PC-9 (cell line): ENCODE measurements at regions not wholly inside any gene's neighbourhood (a gene's known extent, or its start where the extent isn't known, plus 50 kb on each side); places are given as distances from the start of the nearest gene placed in this dataset.

Source experiments
- BruUV-seq: library from RNA; stranded (reverse); fragments of 400-500 nt; replicated peaks from 2 replicates; lab custom pipeline; 2021; lab: Mats Ljungman, UMichigan
- CTCF ChIA-PET: fragments of 300-600 bp; sonication (Branson Sonifier 250); formaldehyde crosslinking; loops from one replicate; lab custom pipeline; 2022; ENCODE audit warnings: antibody characterized with exemption; lab: Charles Lee
- POLR2A ChIA-PET: fragments of 300-600 bp; sonication (Branson Sonifier 250); formaldehyde crosslinking; loops from one replicate; lab custom pipeline; 2022; ENCODE audit warnings: antibody characterized with exemption; ENCODE audit not compliant: unreplicated experiment; lab: Charles Lee
- DNase-seq, 2 experiments: peaks; one replicate each; pipeline versions ENCODE4 v3.0.0 to v3.0.0-alpha.2; 2015 to 2022; ENCODE audit warnings: mixed read lengths in 1 of 2
- H2AFZ ChIP-seq: fragments of 200-600 bp; sonication (generic); 2 replicates; pipeline ENCODE4 v1.8.1; 2017; ENCODE audit warnings: antibody characterized with exemption
- H3F3A ChIP-seq: fragments of 200-600 bp; sonication (generic); 2 replicates; pipeline ENCODE4 v1.8.1; 2017; ENCODE audit warnings: antibody characterized with exemption, mild to moderate bottlenecking, low read depth; ENCODE audit not compliant: insufficient read depth
- H3K27ac ChIP-seq: fragments of 200-600 bp; sonication (generic); 2 replicates; pipeline ENCODE4 v1.6.1; 2016; ENCODE audit warnings: mixed run types
- H3K27me3 ChIP-seq: fragments of 200-600 bp; sonication (generic); 2 replicates; pipeline ENCODE4 v1.6.1; 2016; ENCODE audit warnings: low read depth, mixed run types; ENCODE audit not compliant: insufficient read depth
- H3K36me3 ChIP-seq: fragments of 200-600 bp; sonication (generic); 2 replicates; pipeline ENCODE4 v1.6.1; 2016; ENCODE audit warnings: low read depth, mixed run types
- H3K4me1 ChIP-seq: fragments of 200-600 bp; sonication (generic); replicated peaks from 2 replicates; pipeline ENCODE4 v1.6.1; 2016; ENCODE audit warnings: mixed run types; ENCODE audit not compliant: insufficient read depth
- H3K4me2 ChIP-seq: fragments of 200-600 bp; sonication (generic); 2 replicates; pipeline ENCODE4 v1.6.1; 2017; ENCODE audit warnings: mixed run types
- H3K4me3 ChIP-seq: fragments of 200-600 bp; sonication (generic); 2 replicates; pipeline ENCODE4 v1.6.1; 2016; ENCODE audit warnings: mixed run types
- H3K79me2 ChIP-seq: fragments of 200-600 bp; sonication (generic); 2 replicates; pipeline ENCODE4 v1.6.1; 2017; ENCODE audit warnings: low read depth, mixed run types
- H3K9me2 ChIP-seq: fragments of 200-600 bp; sonication (generic); 2 replicates; pipeline ENCODE4 v1.8.1; 2017; ENCODE audit warnings: mild to moderate bottlenecking; ENCODE audit not compliant: insufficient read depth
- H3K9me3 ChIP-seq: fragments of 200-600 bp; sonication (generic); 2 replicates; pipeline ENCODE4 v1.8.1; 2016; ENCODE audit warnings: low read depth; ENCODE audit not compliant: insufficient read depth
- H4K20me1 ChIP-seq: fragments of 200-600 bp; sonication (generic); 2 replicates; pipeline ENCODE4 v1.8.1; 2017; ENCODE audit not compliant: insufficient read depth
- EZH2 ChIP-seq: fragments of 200-600 bp; sonication (generic); IDR thresholded peaks from 2 replicates; pipeline ENCODE4 v1.8.0; 2017; ENCODE audit warnings: antibody characterized with exemption, low read depth
- intact Hi-C: fragments of 100-400 bp; cut with micrococcal nuclease; formaldehyde crosslinking; loops from one replicate; pipeline ENCODE4 v1.10.0; 2022; ENCODE audit not compliant: unreplicated experiment
- TF ChIP-seq, protein P1 (sequence below): fragments of 200-600 bp; sonication (generic); conservative IDR thresholded peaks from 2 replicates; pipeline ENCODE4 v1.6.1; 2017; ENCODE audit warnings: mixed run types, antibody characterized with exemption, mild to moderate bottlenecking, moderate library complexity

- no peaks in the 10 kb centered on the region for H3K9me2 ChIP-seq
- H3F3A ChIP-seq = no peaks in the 10 kb centered on the region
- no peak overlapping the region for H2AFZ ChIP-seq
- H3K9me3 ChIP-seq = no peaks in the 10 kb centered on the region
- POLR2A ChIA-PET = no interaction called here
- intact Hi-C loops = no loop called here
- no peaks in the 10 kb centered on the region for H3K4me1 ChIP-seq
- no peak overlapping the region for H3K27ac ChIP-seq
- no peak overlapping the region for H3K4me2 ChIP-seq
- H3K27me3 ChIP-seq = no peaks in the 10 kb centered on the region
- no TSS peak for BruUV-seq
- H4K20me1 ChIP-seq = no peaks in the 10 kb centered on the region
- TF ChIP-seq, protein P1, sequence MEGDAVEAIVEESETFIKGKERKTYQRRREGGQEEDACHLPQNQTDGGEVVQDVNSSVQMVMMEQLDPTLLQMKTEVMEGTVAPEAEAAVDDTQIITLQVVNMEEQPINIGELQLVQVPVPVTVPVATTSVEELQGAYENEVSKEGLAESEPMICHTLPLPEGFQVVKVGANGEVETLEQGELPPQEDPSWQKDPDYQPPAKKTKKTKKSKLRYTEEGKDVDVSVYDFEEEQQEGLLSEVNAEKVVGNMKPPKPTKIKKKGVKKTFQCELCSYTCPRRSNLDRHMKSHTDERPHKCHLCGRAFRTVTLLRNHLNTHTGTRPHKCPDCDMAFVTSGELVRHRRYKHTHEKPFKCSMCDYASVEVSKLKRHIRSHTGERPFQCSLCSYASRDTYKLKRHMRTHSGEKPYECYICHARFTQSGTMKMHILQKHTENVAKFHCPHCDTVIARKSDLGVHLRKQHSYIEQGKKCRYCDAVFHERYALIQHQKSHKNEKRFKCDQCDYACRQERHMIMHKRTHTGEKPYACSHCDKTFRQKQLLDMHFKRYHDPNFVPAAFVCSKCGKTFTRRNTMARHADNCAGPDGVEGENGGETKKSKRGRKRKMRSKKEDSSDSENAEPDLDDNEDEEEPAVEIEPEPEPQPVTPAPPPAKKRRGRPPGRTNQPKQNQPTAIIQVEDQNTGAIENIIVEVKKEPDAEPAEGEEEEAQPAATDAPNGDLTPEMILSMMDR = no peak
- TF ChIP-seq EZH2 = no peak
- H3K4me3 ChIP-seq = no peak overlapping the region
- no peak for DNase-seq
- H3K79me2 ChIP-seq = no peaks in the 10 kb centered on the region
- H3K36me3 ChIP-seq = no peaks in the 10 kb centered on the region
- CTCF ChIA-PET = no interaction called here
These were observed 606.6 kb upstream of the SYT4 start for GRCh38 chr18:43883886-43884285.

- DNase-seq = no peak
- no peaks in the 10 kb centered on the region for H4K20me1 ChIP-seq
- no peaks in the 10 kb centered on the region for H3K27me3 ChIP-seq
- H3K4me1 ChIP-seq = no peaks in the 10 kb centered on the region
- CTCF ChIA-PET = no interaction called here
- H3K79me2 ChIP-seq = no peaks in the 10 kb centered on the region
- H3K4me3 ChIP-seq = no peak overlapping the region
- TF ChIP-seq EZH2 = no peak
- TF ChIP-seq, protein P1 = no peak
- intact Hi-C loops = no loop called here
- POLR2A ChIA-PET = no interaction called here
- BruUV-seq = no TSS peak
- H3K27ac ChIP-seq = no peak overlapping the region
- no peaks in the 10 kb centered on the region for H3K36me3 ChIP-seq
- no peaks in the 10 kb centered on the region for H3K9me3 ChIP-seq
- H3K9me2 ChIP-seq = no peaks in the 10 kb centered on the region
- no peak overlapping the region for H3K4me2 ChIP-seq
- H3F3A ChIP-seq = no peaks in the 10 kb centered on the region
- H2AFZ ChIP-seq = no peak overlapping the region
These were observed 609.1 kb upstream of the SYT4 start for GRCh38 chr18:43886341-43886740.

DNA sequence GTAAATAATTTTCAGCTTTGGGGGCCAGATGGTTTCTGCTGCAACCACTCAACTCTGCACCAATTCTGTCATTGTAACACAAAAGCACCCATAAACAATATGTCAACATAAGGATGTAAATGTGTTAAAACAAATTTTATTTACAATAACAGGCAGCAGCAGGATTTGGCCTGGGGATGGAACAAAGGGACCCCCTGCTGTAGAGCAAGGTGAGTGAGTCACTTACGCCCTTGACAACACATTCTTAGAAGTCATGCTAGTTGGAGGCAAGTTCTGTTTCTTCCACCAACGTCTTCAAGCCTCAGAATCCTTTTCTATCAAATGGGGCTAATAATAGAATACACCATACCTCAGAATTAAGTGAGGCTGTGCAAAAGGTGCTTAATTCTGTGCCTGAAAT, 610.2 kb upstream of the SYT4 start:
- TF ChIP-seq, protein P1 = no peak
- TF ChIP-seq EZH2 = no peak
- ChIA-PET POLR2A (no interaction called here), CTCF (no interaction called here)
- no TSS peak for BruUV-seq
- no peak for DNase-seq
- no peak overlapping the region for H3K27ac ChIP-seq
- H3K9me3 ChIP-seq = no peaks in the 10 kb centered on the region
- no peaks in the 10 kb centered on the region for H3K36me3 ChIP-seq
- intact Hi-C loops = no loop called here
- H3K4me3 ChIP-seq = no peak overlapping the region
- H3K4me1 ChIP-seq = no peaks in the 10 kb centered on the region
- no peaks in the 10 kb centered on the region for H3K79me2 ChIP-seq
- no peaks in the 10 kb centered on the region for H4K20me1 ChIP-seq
- H2AFZ ChIP-seq = no peak overlapping the region
- no peak overlapping the region for H3K4me2 ChIP-seq
- no peaks in the 10 kb centered on the region for H3F3A ChIP-seq
- H3K27me3 ChIP-seq = no peaks in the 10 kb centered on the region
- H3K9me2 ChIP-seq = no peaks in the 10 kb centered on the region
